Muscle layer of duodenum (tissue), 2 donors: ENCODE measurements at regions not wholly inside any gene's neighbourhood (a gene's known extent, or its start where the extent isn't known, plus 50 kb on each side); places are given as distances from the start of the nearest gene placed in this dataset.
"Not testable (repeated sequence)": the region's sequence is repeated elsewhere in the genome, so short reads cannot be mapped to it uniquely, and the experiment has no call there.

ENCODE experiments used
- H3K27ac ChIP-seq: one replicate; pipeline ENCODE4 v1.7.0; 2013; ENCODE audit warnings: mild to moderate bottlenecking, low read length
- H3K27me3 ChIP-seq: one replicate; pipeline ENCODE4 v1.7.0; 2013; ENCODE audit warnings: low read depth, mild to moderate bottlenecking, control low read depth, low read length
- H3K36me3 ChIP-seq, 2 donors: one replicate each; pipeline ENCODE4 v1.7.0; 2013; ENCODE audit warnings: low read length in 2 of 2, control low read depth in 1 of 2, mild to moderate bottlenecking in 1 of 2; ENCODE audit not compliant: insufficient read depth in 2 of 2, control insufficient read depth in 1 of 2
- H3K4me1 ChIP-seq, 2 donors: one replicate each; pipeline ENCODE4 v1.7.0; 2013; ENCODE audit warnings: low read length in 2 of 2, mild to moderate bottlenecking in 2 of 2, control low read depth in 1 of 2, moderate library complexity in 1 of 2; ENCODE audit not compliant: insufficient read depth in 2 of 2, control insufficient read depth in 1 of 2
- H3K4me3 ChIP-seq, 2 donors: one replicate each; pipeline ENCODE4 v1.7.0; 2013; ENCODE audit warnings: low read length in 2 of 2, low read depth in 1 of 2, mild to moderate bottlenecking in 1 of 2
- H3K9me3 ChIP-seq, 2 donors: one replicate each; pipeline ENCODE4 v1.7.0; 2013; ENCODE audit warnings: low read length in 2 of 2, control low read depth in 1 of 2, mild to moderate bottlenecking in 1 of 2; ENCODE audit not compliant: control insufficient read depth in 1 of 2
- donor health status: healthy.

GRCh38 chr4:84218031-84218430 is 281.1 kb downstream of the NKX6-1 start:
- Histone ChIP-seq H3K36me3 (no peaks in the 10 kb centered on the region), H3K9me3 (no peaks in the 10 kb centered on the region), H3K4me1 (peaks cover 0 to 5% of the 10 kb centered on the region in 2 donors), H3K4me3 (no peak overlapping the region), H3K27me3 (no peaks in the 10 kb centered on the region), H3K27ac (no peak overlapping the region)

- Histone ChIP-seq H3K9me3 (peaks cover 0 to 6% of the 10 kb centered on the region in 2 donors), H3K4me3 (no peak overlapping the region)
Observed at GRCh38 chr4:84215217-84215616, 283.9 kb downstream of the NKX6-1 start.

GRCh38 chr4:84206226-84206625 is 292.9 kb downstream of the NKX6-1 start:
- not testable (repeated sequence) for H3K27ac ChIP-seq, H3K36me3 ChIP-seq, H3K4me1 ChIP-seq, H3K27me3 ChIP-seq, H3K4me3 ChIP-seq
- peaks cover 0 to 22% of the 10 kb centered on the region in 2 donors for H3K9me3 ChIP-seq

More at GRCh38 chr4:84215217-84215616, 283.9 kb downstream of the NKX6-1 start:
- H3K27me3 ChIP-seq, result no peaks in the 10 kb centered on the region
- H3K4me1 ChIP-seq, result no peaks in the 10 kb centered on the region
- H3K27ac ChIP-seq, result no peak overlapping the region
- no peaks in the 10 kb centered on the region for H3K36me3 ChIP-seq

GRCh38 chr4:84189144-84189543 is 309.9 kb downstream of the NKX6-1 start:
- Histone ChIP-seq H3K27me3 (no peaks in the 10 kb centered on the region), H3K36me3 (no peaks in the 10 kb centered on the region), H3K4me3 (no peak overlapping the region), H3K9me3 (no peaks in the 10 kb centered on the region), H3K4me1 (no peaks in the 10 kb centered on the region), H3K27ac (no peak overlapping the region)

- Histone ChIP-seq H3K27ac (no peak overlapping the region), H3K36me3 (no peaks in the 10 kb centered on the region), H3K9me3 (no peaks in the 10 kb centered on the region), H3K4me1 (no peaks in the 10 kb centered on the region), H3K27me3 (no peaks in the 10 kb centered on the region), H3K4me3 (no peak overlapping the region)
Observed at GRCh38 chr4:84179409-84179808, 319.7 kb downstream of the NKX6-1 start.

GRCh38 chr4:84177831-84178542 is 321.1 kb downstream of the NKX6-1 start:
- Histone ChIP-seq H3K27ac (no peak overlapping the region), H3K27me3 (no peaks in the 10 kb centered on the region), H3K4me1 (no peaks in the 10 kb centered on the region), H3K4me3 (no peak overlapping the region), H3K36me3 (no peaks in the 10 kb centered on the region), H3K9me3 (no peaks in the 10 kb centered on the region)

GRCh38 chr4:84176016-84176415 is 323.1 kb downstream of the NKX6-1 start:
- H3K9me3 ChIP-seq, result no peaks in the 10 kb centered on the region
- H3K36me3 ChIP-seq, result no peaks in the 10 kb centered on the region
- no peak overlapping the region for H3K27ac ChIP-seq
- no peaks in the 10 kb centered on the region for H3K27me3 ChIP-seq
- no peaks in the 10 kb centered on the region for H3K4me1 ChIP-seq
- no peak overlapping the region for H3K4me3 ChIP-seq

- H3K36me3 ChIP-seq, result no peaks in the 10 kb centered on the region
- no peak overlapping the region for H3K4me3 ChIP-seq
- H3K4me1 ChIP-seq, result no peaks in the 10 kb centered on the region
- no peak overlapping the region for H3K27ac ChIP-seq
- no peaks in the 10 kb centered on the region for H3K9me3 ChIP-seq
- no peaks in the 10 kb centered on the region for H3K27me3 ChIP-seq
Observed at GRCh38 chr4:84171871-84172270, 327.2 kb downstream of the NKX6-1 start.

- no peaks in the 10 kb centered on the region for H3K36me3 ChIP-seq
- H3K27ac ChIP-seq, result no peak overlapping the region
- H3K27me3 ChIP-seq, result no peaks in the 10 kb centered on the region
- no peaks in the 10 kb centered on the region for H3K4me1 ChIP-seq
- no peaks in the 10 kb centered on the region for H3K9me3 ChIP-seq
- no peak overlapping the region for H3K4me3 ChIP-seq
Observed at GRCh38 chr4:84167564-84167963, 331.5 kb downstream of the NKX6-1 start.

GRCh38 chr4:84167093-84167492 is 332.0 kb downstream of the NKX6-1 start:
- Histone ChIP-seq H3K9me3 (no peaks in the 10 kb centered on the region), H3K4me3 (no peak overlapping the region), H3K4me1 (no peaks in the 10 kb centered on the region), H3K27ac (no peak overlapping the region), H3K36me3 (no peaks in the 10 kb centered on the region), H3K27me3 (no peaks in the 10 kb centered on the region)

GRCh38 chr4:84166486-84166885 is 332.6 kb downstream of the NKX6-1 start:
- no peak overlapping the region for H3K27ac ChIP-seq
- H3K4me1 ChIP-seq, result no peaks in the 10 kb centered on the region
- no peaks in the 10 kb centered on the region for H3K9me3 ChIP-seq
- H3K36me3 ChIP-seq, result no peaks in the 10 kb centered on the region
- no peaks in the 10 kb centered on the region for H3K27me3 ChIP-seq
- no peak overlapping the region for H3K4me3 ChIP-seq

GRCh38 chr4:84164201-84164600 is 334.9 kb downstream of the NKX6-1 start:
- Histone ChIP-seq H3K4me3 (no peak overlapping the region), H3K27me3 (no peaks in the 10 kb centered on the region), H3K36me3 (no peaks in the 10 kb centered on the region), H3K9me3 (no peaks in the 10 kb centered on the region), H3K27ac (no peak overlapping the region), H3K4me1 (no peaks in the 10 kb centered on the region)
